GM23338 (cell line): ENCODE measurements at regions not wholly inside any gene's neighbourhood (a gene's known extent, or its start where the extent isn't known, plus 50 kb on each side); places are given as distances from the start of the nearest gene placed in this dataset.

ENCODE experiments used
- ATAC-seq: fragments of 200-7000 bp; cut with Tn5 transposase; 3 replicates; pipeline ENCODE4 v1.9.1; 2020
- DNase-seq: peaks from one replicate; pipeline ENCODE4 v3.0.0-alpha.2; 2015; ENCODE audit warnings: low spot score
- H2AFZ ChIP-seq: fragments of 200-600 bp; sonication (generic); 2 replicates; pipeline ENCODE4 v1.8.0; 2016; ENCODE audit warnings: antibody characterized with exemption, mild to moderate bottlenecking, moderate library complexity
- H3F3A ChIP-seq: fragments of 200-600 bp; sonication (generic); replicated peaks from 2 replicates; pipeline ENCODE4 v1.8.0; 2017; ENCODE audit warnings: antibody characterized with exemption, mixed run types, low read depth
- H3K27ac ChIP-seq: fragments of 200-600 bp; sonication (generic); 2 replicates; pipeline ENCODE4 v1.6.1; 2016; ENCODE audit warnings: low read depth
- H3K27me3 ChIP-seq: fragments of 200-600 bp; sonication (generic); 2 replicates; pipeline ENCODE4 v1.8.0; 2016; ENCODE audit warnings: mild to moderate bottlenecking, mixed run types, moderate library complexity; ENCODE audit not compliant: insufficient read depth
- H3K36me3 ChIP-seq: fragments of 200-600 bp; sonication (generic); 2 replicates; pipeline ENCODE4 v1.8.0; 2016; ENCODE audit warnings: mild to moderate bottlenecking; ENCODE audit not compliant: insufficient read depth
- H3K4me1 ChIP-seq: fragments of 200-600 bp; sonication (generic); 2 replicates; pipeline ENCODE4 v1.8.0; 2016; ENCODE audit warnings: mild to moderate bottlenecking, moderate library complexity; ENCODE audit not compliant: insufficient read depth
- H3K4me2 ChIP-seq: fragments of 200-600 bp; sonication (generic); 2 replicates; pipeline ENCODE4 v1.7.1; 2017; ENCODE audit warnings: mixed run types
- H3K4me3 ChIP-seq: fragments of 200-600 bp; sonication (generic); 2 replicates; pipeline ENCODE4 v1.6.1; 2016; ENCODE audit warnings: mixed run types
- H3K79me2 ChIP-seq: fragments of 200-600 bp; sonication (generic); replicated peaks from 2 replicates; pipeline ENCODE4 v1.8.0; 2017; ENCODE audit warnings: mild to moderate bottlenecking; ENCODE audit not compliant: insufficient read depth
- H3K9me2 ChIP-seq: fragments of 200-600 bp; sonication (generic); 2 replicates; pipeline ENCODE4 v1.8.0; 2017; ENCODE audit not compliant: insufficient read depth
- H4K20me1 ChIP-seq: fragments of 200-600 bp; sonication (generic); replicated peaks from 2 replicates; pipeline ENCODE4 v1.8.0; 2017; ENCODE audit warnings: mild to moderate bottlenecking; ENCODE audit not compliant: insufficient read depth
- H3K27ac Mint-ChIP-seq: 2 replicates; pipeline ENCODE4 v1.8.0; 2020; ENCODE audit warnings: inconsistent platforms, mild to moderate bottlenecking, moderate library complexity, mixed read lengths
- H3K27me3 Mint-ChIP-seq: 3 replicates; pipeline ENCODE4 v1.8.0; 2022; ENCODE audit warnings: low read depth, mild to moderate bottlenecking, moderate library complexity, mixed read lengths, inconsistent platforms; ENCODE audit not compliant: insufficient read depth, poor library complexity
- H3K36me3 Mint-ChIP-seq: 3 replicates; pipeline ENCODE4 v1.8.0; 2021; ENCODE audit warnings: low read depth, mild to moderate bottlenecking, inconsistent platforms, moderate library complexity, mixed read lengths
- H3K4me1 Mint-ChIP-seq: 3 replicates; pipeline ENCODE4 v1.8.0; 2020; ENCODE audit warnings: mild to moderate bottlenecking, inconsistent platforms, mixed read lengths
- H3K4me3 Mint-ChIP-seq: 3 replicates; pipeline ENCODE4 v1.8.0; 2021; ENCODE audit warnings: moderate library complexity, mild to moderate bottlenecking, inconsistent platforms, mixed read lengths
- H3K9me3 Mint-ChIP-seq: 3 replicates; pipeline ENCODE4 v1.8.0; 2020; ENCODE audit warnings: moderate library complexity, mild to moderate bottlenecking, inconsistent platforms, mixed read lengths
- CREB1 ChIP-seq: fragments of 250-450 bp; sonication (Bioruptor Pico); IDR thresholded peaks from 2 replicates; pipeline ENCODE4 v1.5.0; 2020; ENCODE audit warnings: low read depth, mild to moderate bottlenecking, moderate library complexity
- CTCF ChIP-seq, 2 experiments: fragments of 200-600 bp in 1 of 2; sonication (generic) in 1 of 2; conservative IDR thresholded peaks; 2 replicates each; pipeline versions ENCODE4 v1.5.1 to v1.6.1; 2016 to 2017; ENCODE audit warnings: antibody characterized with exemption in 2 of 2, low read depth in 2 of 2, mild to moderate bottlenecking in 2 of 2, moderate library complexity in 1 of 2
- ETS1 ChIP-seq: IDR thresholded peaks from 2 replicates; pipeline ENCODE4 v1.6.1; 2016; ENCODE audit warnings: antibody characterized with exemption
- EZH2 ChIP-seq: fragments of 200-600 bp; sonication (generic); IDR thresholded peaks from one replicate; pipeline ENCODE4 v1.8.0; 2017; ENCODE audit warnings: antibody characterized with exemption, mild to moderate bottlenecking, low read depth; ENCODE audit not compliant: unreplicated experiment
- JUNB ChIP-seq: IDR thresholded peaks from one replicate; pipeline ENCODE4 v1.6.1; 2016; ENCODE audit warnings: antibody characterized with exemption; ENCODE audit not compliant: unreplicated experiment
- NANOG ChIP-seq: IDR thresholded peaks from 2 replicates; pipeline ENCODE4 v1.6.1; 2016; ENCODE audit warnings: antibody characterized with exemption, borderline replicate concordance
- POLR2AphosphoS5 ChIP-seq: IDR thresholded peaks from 2 replicates; pipeline ENCODE4 v1.6.1; 2016; ENCODE audit warnings: antibody characterized with exemption, low read depth
- REST ChIP-seq: IDR thresholded peaks from one replicate; pipeline ENCODE4 v1.6.1; 2018; ENCODE audit warnings: antibody characterized with exemption; ENCODE audit not compliant: unreplicated experiment
- STAT1 ChIP-seq: IDR thresholded peaks from one replicate; pipeline ENCODE4 v1.6.1; 2016; ENCODE audit warnings: antibody characterized with exemption; ENCODE audit not compliant: unreplicated experiment
- ZNF331 ChIP-seq: fragments of 250-450 bp; sonication (Bioruptor Pico); IDR thresholded peaks from 2 replicates; pipeline ENCODE4 v1.5.0; 2020; ENCODE audit warnings: low read depth, mild to moderate bottlenecking, moderate library complexity

- Mint-ChIP-seq H3K27ac (0 out of 2 replicates have a peak overlapping the region, but pooled peaks have one; percentile 72), H3K36me3 (peaks cover 7% of the 10 kb centered on the region), H3K4me3 (peak overlapping the region; percentile 32; the same call in 1 of the 3 replicates), H3K9me3 (no peaks in the 10 kb centered on the region), H3K4me1 (peaks cover 83% of the 10 kb centered on the region), H3K27me3 (peaks cover 4% of the 10 kb centered on the region)
- H3F3A ChIP-seq, result no peaks in the 10 kb centered on the region
- H2AFZ ChIP-seq, result no peak overlapping the region
- peak; percentile 35 for DNase-seq
- H3K27me3 ChIP-seq, result no peaks in the 10 kb centered on the region
- H3K27ac ChIP-seq, result peak overlapping the region; percentile 91
- H3K4me3 ChIP-seq, result peak overlapping the region; percentile 9; the same call in 1 of the 2 replicates
- H3K79me2 ChIP-seq, result peaks cover 49% of the 10 kb centered on the region
- H4K20me1 ChIP-seq, result no peaks in the 10 kb centered on the region
- H3K4me2 ChIP-seq, result peak overlapping the region; percentile 36
- no peak for TF ChIP-seq CREB1
- 0 out of 2 replicates have a peak, but pooled peaks have one; percentile 26 for TF ChIP-seq NANOG
- ATAC-seq, result no peak
- peaks cover 62% of the 10 kb centered on the region for H3K4me1 ChIP-seq
- no peaks in the 10 kb centered on the region for H3K36me3 ChIP-seq
- H3K9me2 ChIP-seq, result no peaks in the 10 kb centered on the region
Observed at GRCh38 chr9:110130211-110130610, 77.7 kb downstream of the C9orf152 start.

- ATAC-seq (peak; percentile 18), DNase-seq (peak; percentile 66)
- Mint-ChIP-seq H3K27me3 (peaks cover 5% of the 10 kb centered on the region), H3K27ac (peak overlapping the region; percentile 75), H3K4me3 (peak overlapping the region; percentile 32; the same call in 2 of the 3 replicates), H3K4me1 (peaks cover 76% of the 10 kb centered on the region), H3K9me3 (no peaks in the 10 kb centered on the region), H3K36me3 (peaks cover 7% of the 10 kb centered on the region)
- Histone ChIP-seq H2AFZ (no peak overlapping the region), H3F3A (no peaks in the 10 kb centered on the region), H3K4me2 (peak overlapping the region; percentile 36), H3K79me2 (peaks cover 44% of the 10 kb centered on the region), H3K27me3 (no peaks in the 10 kb centered on the region), H3K9me2 (no peaks in the 10 kb centered on the region), H3K4me3 (0 out of 2 replicates have a peak overlapping the region, but pooled peaks have one; percentile 9), H3K36me3 (no peaks in the 10 kb centered on the region), H3K27ac (peak overlapping the region; percentile 91), H4K20me1 (no peaks in the 10 kb centered on the region), H3K4me1 (peaks cover 55% of the 10 kb centered on the region)
- TF ChIP-seq CTCF (conservative IDR thresholded peaks at IDR 0.05; ENCODE audit: low read depth in 2 of 2), result no peak
- TF ChIP-seq ETS1, result no peak
- no peak for TF ChIP-seq ZNF331 (CRISPR knock-in tag)
- TF ChIP-seq JUNB, result no peak
- TF ChIP-seq REST, result no peak
- TF ChIP-seq STAT1, result no peak
- no peak for TF ChIP-seq EZH2
- TF ChIP-seq POLR2AphosphoS5, result no peak
Observed at GRCh38 chr9:110130791-110131416, 77.1 kb downstream of the C9orf152 start.
